ENCODE measurements at regions not wholly inside any gene's neighbourhood (a gene's known extent, or its start where the extent isn't known, plus 50 kb on each side); places are given as distances from the start of the nearest gene placed in this dataset.
"Not testable (repeated sequence)": the region's sequence is repeated elsewhere in the genome, so short reads cannot be mapped to it uniquely, and the experiment has no call there.

GRCh38 chr21:10100873-10101272 lies 420.5 kb upstream of the TPTE start:
- not testable (repeated sequence) for H3K36me3 ChIP-seq (ENCODE audit: insufficient read depth, low read length); H3K4me2 ChIP-seq (ENCODE audit: low read depth, low read length, poor library complexity, severe bottlenecking); H3K9ac ChIP-seq (ENCODE audit: low read length); DNase-seq; H3K4me3 ChIP-seq (ENCODE audit: low read length); H3K9me3 ChIP-seq (ENCODE audit: low read length); H3K4me1 ChIP-seq (ENCODE audit: low read length); H4K20me1 ChIP-seq (ENCODE audit: insufficient read depth, low read depth, low read length); H3K79me2 ChIP-seq (ENCODE audit: low read length); H2AFZ ChIP-seq (ENCODE audit: low read length); H3K27me3 ChIP-seq (ENCODE audit: low read length); H3K9me2 ChIP-seq (replicated peaks; ENCODE audit: insufficient read depth, low read length); H3K27ac ChIP-seq (ENCODE audit: low read length)

- H3K9me3 ChIP-seq (ENCODE audit: low read length); H3K9ac ChIP-seq (ENCODE audit: low read length); H2AFZ ChIP-seq (ENCODE audit: low read length); H4K20me1 ChIP-seq (ENCODE audit: insufficient read depth, low read depth, low read length); H3K4me1 ChIP-seq (ENCODE audit: low read length); DNase-seq; H3K9me2 ChIP-seq (replicated peaks; ENCODE audit: insufficient read depth, low read length); H3K4me2 ChIP-seq (ENCODE audit: low read depth, low read length, poor library complexity, severe bottlenecking); H3K4me3 ChIP-seq (ENCODE audit: low read length); H3K27me3 ChIP-seq (ENCODE audit: low read length); H3K27ac ChIP-seq (ENCODE audit: low read length); H3K36me3 ChIP-seq (ENCODE audit: insufficient read depth, low read length); H3K79me2 ChIP-seq (ENCODE audit: low read length): not testable (repeated sequence)
Observed at GRCh38 chr21:10119342-10119741, 402.0 kb upstream of the TPTE start.

- not testable (repeated sequence) for H3K36me3 ChIP-seq (ENCODE audit: insufficient read depth, low read length); H3K4me1 ChIP-seq (ENCODE audit: low read length); H3K4me2 ChIP-seq (ENCODE audit: low read depth, low read length, poor library complexity, severe bottlenecking); H3K9ac ChIP-seq (ENCODE audit: low read length); H2AFZ ChIP-seq (ENCODE audit: low read length); H3K9me2 ChIP-seq (replicated peaks; ENCODE audit: insufficient read depth, low read length); H3K79me2 ChIP-seq (ENCODE audit: low read length); H3K27me3 ChIP-seq (ENCODE audit: low read length); H3K9me3 ChIP-seq (ENCODE audit: low read length); H3K27ac ChIP-seq (ENCODE audit: low read length); H3K4me3 ChIP-seq (ENCODE audit: low read length); DNase-seq; H4K20me1 ChIP-seq (ENCODE audit: insufficient read depth, low read depth, low read length)
Observed at GRCh38 chr21:10119746-10120535, 401.4 kb upstream of the TPTE start.

GRCh38 chr21:10120536-10120934 lies 400.8 kb upstream of the TPTE start:
- not testable (repeated sequence) for H3K27ac ChIP-seq (ENCODE audit: low read length); H3K4me1 ChIP-seq (ENCODE audit: low read length); H3K4me3 ChIP-seq (ENCODE audit: low read length); H3K27me3 ChIP-seq (ENCODE audit: low read length); H3K9ac ChIP-seq (ENCODE audit: low read length); H4K20me1 ChIP-seq (ENCODE audit: insufficient read depth, low read depth, low read length); H3K9me3 ChIP-seq (ENCODE audit: low read length); H3K36me3 ChIP-seq (ENCODE audit: insufficient read depth, low read length); H3K79me2 ChIP-seq (ENCODE audit: low read length); H3K9me2 ChIP-seq (replicated peaks; ENCODE audit: insufficient read depth, low read length); H2AFZ ChIP-seq (ENCODE audit: low read length); DNase-seq; H3K4me2 ChIP-seq (ENCODE audit: low read depth, low read length, poor library complexity, severe bottlenecking)

- not testable (repeated sequence) for H3K9me3 ChIP-seq (ENCODE audit: low read length)
Observed at GRCh38 chr21:10120965-10121550, 400.3 kb upstream of the TPTE start.

GRCh38 chr21:10121816-10122455 lies 399.4 kb upstream of the TPTE start:
- not testable (repeated sequence) for H2AFZ ChIP-seq (ENCODE audit: low read length); H3K4me1 ChIP-seq (ENCODE audit: low read length); DNase-seq; H3K9ac ChIP-seq (ENCODE audit: low read length); H3K79me2 ChIP-seq (ENCODE audit: low read length); H3K36me3 ChIP-seq (ENCODE audit: insufficient read depth, low read length); H3K27ac ChIP-seq (ENCODE audit: low read length); H3K4me2 ChIP-seq (ENCODE audit: low read depth, low read length, poor library complexity, severe bottlenecking); H3K9me3 ChIP-seq (ENCODE audit: low read length); H3K4me3 ChIP-seq (ENCODE audit: low read length); H3K9me2 ChIP-seq (replicated peaks; ENCODE audit: insufficient read depth, low read length); H4K20me1 ChIP-seq (ENCODE audit: insufficient read depth, low read depth, low read length); H3K27me3 ChIP-seq (ENCODE audit: low read length)

More at GRCh38 chr21:10120965-10121550, 400.3 kb upstream of the TPTE start:
- H3K27ac ChIP-seq (ENCODE audit: low read length); H4K20me1 ChIP-seq (ENCODE audit: insufficient read depth, low read depth, low read length); H3K27me3 ChIP-seq (ENCODE audit: low read length); H3K4me2 ChIP-seq (ENCODE audit: low read depth, low read length, poor library complexity, severe bottlenecking); H3K9me2 ChIP-seq (replicated peaks; ENCODE audit: insufficient read depth, low read length); H3K9ac ChIP-seq (ENCODE audit: low read length); H3K79me2 ChIP-seq (ENCODE audit: low read length); H3K4me1 ChIP-seq (ENCODE audit: low read length); H3K4me3 ChIP-seq (ENCODE audit: low read length); H3K36me3 ChIP-seq (ENCODE audit: insufficient read depth, low read length); H2AFZ ChIP-seq (ENCODE audit: low read length); DNase-seq: not testable (repeated sequence)

GRCh38 chr21:10122801-10123507 lies 398.4 kb upstream of the TPTE start:
- not testable (repeated sequence) for H3K4me2 ChIP-seq (ENCODE audit: low read depth, low read length, poor library complexity, severe bottlenecking); H3K79me2 ChIP-seq (ENCODE audit: low read length); H3K36me3 ChIP-seq (ENCODE audit: insufficient read depth, low read length); H3K4me1 ChIP-seq (ENCODE audit: low read length); H3K9ac ChIP-seq (ENCODE audit: low read length); H3K9me3 ChIP-seq (ENCODE audit: low read length); H3K9me2 ChIP-seq (replicated peaks; ENCODE audit: insufficient read depth, low read length); H3K27me3 ChIP-seq (ENCODE audit: low read length); H4K20me1 ChIP-seq (ENCODE audit: insufficient read depth, low read depth, low read length); H3K27ac ChIP-seq (ENCODE audit: low read length); DNase-seq; H2AFZ ChIP-seq (ENCODE audit: low read length); H3K4me3 ChIP-seq (ENCODE audit: low read length)

GRCh38 chr21:10123508-10123885 lies 397.9 kb upstream of the TPTE start:
- not testable (repeated sequence) for DNase-seq; H4K20me1 ChIP-seq (ENCODE audit: insufficient read depth, low read depth, low read length); H3K9ac ChIP-seq (ENCODE audit: low read length); H3K4me1 ChIP-seq (ENCODE audit: low read length); H3K9me2 ChIP-seq (replicated peaks; ENCODE audit: insufficient read depth, low read length); H3K4me3 ChIP-seq (ENCODE audit: low read length); H3K79me2 ChIP-seq (ENCODE audit: low read length); H3K27ac ChIP-seq (ENCODE audit: low read length); H2AFZ ChIP-seq (ENCODE audit: low read length); H3K9me3 ChIP-seq (ENCODE audit: low read length); H3K27me3 ChIP-seq (ENCODE audit: low read length); H3K36me3 ChIP-seq (ENCODE audit: insufficient read depth, low read length); H3K4me2 ChIP-seq (ENCODE audit: low read depth, low read length, poor library complexity, severe bottlenecking)

Measured in Karpas-422 (cell line).